K562 (cell line): ENCODE measurements at regions not wholly inside any gene's neighbourhood (a gene's known extent, or its start where the extent isn't known, plus 50 kb on each side); places are given as distances from the start of the nearest gene placed in this dataset.

Experiments
- ATAC-seq: fragments of 200-7000 bp; cut with Tn5 transposase; 3 replicates; pipeline ENCODE4 v1.9.1; 2020; ENCODE audit warnings: moderate library complexity
- BruUV-seq: library from RNA; stranded (reverse); fragments of 400-500 nt; replicated peaks from 2 replicates; lab custom pipeline; 2021; lab: Mats Ljungman, UMichigan
- CTCF ChIA-PET: fragments of 300-600 bp; formaldehyde crosslinking; extraction: SDS; loops from one replicate; lab custom pipeline; 2021; ENCODE audit warnings: low intra/inter-chr PET ratio; lab: Yijun Ruan, JAX
- POLR2A ChIA-PET: fragments of 300-600, 350-650 bp; sonication (Branson Sonifier 250); formaldehyde crosslinking; extraction: SDS; loops from one replicate; lab custom pipeline; 2021; ENCODE audit warnings: antibody characterized with exemption, inconsistent platforms; lab: Yijun Ruan, JAX
- DNase-seq, 4 experiments: peaks; one replicate each; pipeline versions ENCODE4 v3.0.0 to v3.0.0-alpha.2; 2011 to 2018; ENCODE audit warnings: low spot score in 3 of 4, mixed read lengths in 3 of 4; ENCODE audit errors: extremely low read depth in 1 of 4
- FAIRE-seq: peaks from 2 replicates; lab custom pipeline; 2011; peaks lifted over from hg19 to GRCh38; lab: Jason Lieb, UNC
- H2AFZ ChIP-seq: 2 replicates; pipeline ENCODE4 v1.6.0; 2011; ENCODE audit warnings: low read depth, low read length, control low read depth, inconsistent platforms
- H3K27ac ChIP-seq: fragments of 200-600 bp; 3 replicates; pipeline ENCODE4 v1.8.0; 2011; ENCODE audit warnings: low read depth, mild to moderate bottlenecking, control low read depth, inconsistent platforms, low read length, moderate library complexity, mixed read lengths; ENCODE audit errors: extremely low read depth
- H3K27me3 ChIP-seq, 2 experiments: fragments of 300-600 bp in 1 of 2; 2 replicates in 1 of 2; 3 replicates in 1 of 2; pipeline versions ENCODE4 v1.6.0 to v1.8.0; 2011; ENCODE audit warnings: inconsistent platforms in 2 of 2, low read length in 2 of 2, mild to moderate bottlenecking in 1 of 2, mixed read lengths in 1 of 2, moderate library complexity in 1 of 2; ENCODE audit not compliant: control insufficient read depth in 2 of 2, insufficient read depth in 2 of 2
- H3K36me3 ChIP-seq: fragments of 300-600 bp; 3 replicates; pipeline ENCODE4 v1.8.0; 2011; ENCODE audit warnings: mild to moderate bottlenecking, low read length, inconsistent platforms; ENCODE audit not compliant: control insufficient read depth, insufficient read depth
- H3K4me1 ChIP-seq, 2 experiments: fragments of 200-600 bp in 1 of 2; replicated peaks in 1 of 2; 2 replicates in 1 of 2; 3 replicates in 1 of 2; pipeline versions ENCODE4 v1.5.1 to v1.8.0; 2011; ENCODE audit warnings: inconsistent platforms in 2 of 2, low read length in 2 of 2, mild to moderate bottlenecking in 1 of 2, mixed read lengths in 1 of 2, moderate library complexity in 1 of 2; ENCODE audit not compliant: control insufficient read depth in 2 of 2, insufficient read depth in 2 of 2
- H3K4me2 ChIP-seq: 2 replicates; pipeline ENCODE4 v1.6.1; 2011; ENCODE audit warnings: low read length, control low read depth, inconsistent platforms, mixed read lengths; ENCODE audit not compliant: insufficient read depth
- H3K4me3 ChIP-seq: fragments of 200-600 bp; sonication (generic), shearing (Covaris generic); 2 replicates; pipeline ENCODE4 v1.5.1; 2016; ENCODE audit warnings: control low read depth, inconsistent platforms
- H3K79me2 ChIP-seq: fragments of 200-600 bp; 3 replicates; pipeline ENCODE4 v1.8.0; 2011; ENCODE audit warnings: low read length, inconsistent platforms; ENCODE audit not compliant: control insufficient read depth, insufficient read depth
- H3K9ac ChIP-seq, 2 experiments: 2 replicates each; pipeline versions ENCODE4 v1.6.0 to v1.6.1; 2011; ENCODE audit warnings: low read depth in 2 of 2, low read length in 2 of 2, control low read depth in 1 of 2, inconsistent platforms in 1 of 2, mild to moderate bottlenecking in 1 of 2, mixed read lengths in 1 of 2; ENCODE audit not compliant: insufficient read depth in 1 of 2
- H3K9me1 ChIP-seq: one replicate; pipeline ENCODE4 v1.6.0; 2011; ENCODE audit warnings: inconsistent platforms, mild to moderate bottlenecking, low read length, moderate library complexity; ENCODE audit not compliant: control insufficient read depth, insufficient read depth
- H3K9me3 ChIP-seq: replicated peaks from 2 replicates; pipeline ENCODE4 v1.5.1; 2011; ENCODE audit warnings: low read depth, low read length, inconsistent platforms; ENCODE audit not compliant: control insufficient read depth, insufficient read depth
- H4K20me1 ChIP-seq: replicated peaks from 2 replicates; pipeline ENCODE4 v1.6.1; 2011; ENCODE audit warnings: low read length, inconsistent platforms, mixed read lengths; ENCODE audit not compliant: control insufficient read depth, insufficient read depth
- BMI1 ChIP-seq: fragments of 150-350 bp; IDR thresholded peaks from 2 replicates; pipeline ENCODE4 v1.6.1; 2014; ENCODE audit warnings: low read length
- CHCHD3 ChIP-seq: fragments of 250-450 bp; sonication (Bioruptor Pico); IDR thresholded peaks from 2 replicates; pipeline ENCODE4 v2.1.2; 2022; ENCODE audit warnings: mild to moderate bottlenecking
- FIP1L1 ChIP-seq: fragments of 200-400 bp; formaldehyde crosslinking; IDR thresholded peaks from 2 replicates; pipeline ENCODE4 v1.6.1; 2018; ENCODE audit warnings: mild to moderate bottlenecking, low read depth, low read length; ENCODE audit not compliant: poor library complexity, severe bottlenecking
- POLR3G ChIP-seq: IDR thresholded peaks from 2 replicates; pipeline ENCODE4 v1.6.1; 2011; ENCODE audit not compliant: insufficient read length, insufficient replicate concordance; ENCODE audit errors: extremely low read depth
- TCF3 ChIP-seq: sonication (generic); formaldehyde crosslinking; IDR thresholded peaks from 2 replicates; pipeline ENCODE4 v1.4.0; 2020; ENCODE audit warnings: mild to moderate bottlenecking, missing genetic modification reagents
- ZBTB7A ChIP-seq: IDR thresholded peaks from 2 replicates; pipeline ENCODE4 v1.6.1; 2011; ENCODE audit warnings: low read depth, mild to moderate bottlenecking, low read length, moderate library complexity, borderline replicate concordance; ENCODE audit not compliant: control insufficient read depth
- ZEB2 ChIP-seq: fragments of 450-650 bp; IDR thresholded peaks from 2 replicates; pipeline ENCODE4 v1.6.1; 2016
- ZNF280A ChIP-seq: fragments of 450-650 bp; IDR thresholded peaks from 2 replicates; pipeline ENCODE4 v1.6.1; 2018; ENCODE audit warnings: mild to moderate bottlenecking, low read depth; ENCODE audit not compliant: partially characterized antibody
- ZNF589 ChIP-seq: fragments of 200-800 bp; sonication (Bioruptor generic); IDR thresholded peaks from 2 replicates; pipeline ENCODE4 v1.6.1; 2016; ENCODE audit warnings: low read depth, missing genetic modification characterization, missing compliant biosample characterization
- WGBS: fragments of 100-300 bp; shearing (Covaris generic); methylation state at CpG from one replicate; pipeline ENCODE4 v1.1.6; 2016; ENCODE audit warnings: low coverage, mixed read lengths; ENCODE audit not compliant: insufficient coverage; ENCODE audit errors: missing lambda C conversion rate; 5-methylcytosine and 5-hydroxymethylcytosine counted together
- in situ Hi-C: fragments of 300-500 bp; cut with MboI; formaldehyde crosslinking; loops from 4 replicates; pipeline ENCODE4 v1.15.0; 2018; ENCODE audit warnings: inconsistent platforms, mixed read lengths
- intact Hi-C: fragments of 100-400 bp; cut with micrococcal nuclease; formaldehyde crosslinking; loops from 2 replicates; pipeline ENCODE4 v1.14.2; 2022

DNA sequence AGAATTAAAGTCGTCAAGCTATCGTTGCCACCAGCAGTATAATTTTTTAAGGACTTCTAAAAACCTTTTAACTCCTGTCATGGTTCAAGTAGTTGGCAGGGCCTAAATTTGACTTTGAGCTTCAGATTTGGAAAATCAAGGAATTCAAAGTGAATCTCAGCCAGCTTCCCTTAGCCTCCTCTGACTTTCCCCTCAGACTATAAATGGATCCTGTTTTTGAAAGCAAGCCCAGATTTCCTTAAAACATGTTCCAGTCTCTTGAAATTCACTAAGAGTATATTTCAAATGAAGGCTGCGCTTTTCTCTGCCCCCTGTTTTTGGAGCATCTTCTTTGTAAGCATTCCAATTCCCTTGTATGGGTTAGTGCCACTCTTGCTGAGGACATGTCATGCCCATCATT lies 101.8 kb upstream of the CDH8 start:
- FAIRE-seq (no peak), DNase-seq (no peak), ATAC-seq (no peak)
- Histone ChIP-seq H3K4me2 (no peak overlapping the region), H3K9me1 (no peaks in the 10 kb centered on the region), H3K27ac (no peak overlapping the region), H3K4me3 (no peak overlapping the region), H2AFZ (no peak overlapping the region), H3K9ac (no peak overlapping the region), H3K9me3 (no peaks in the 10 kb centered on the region), H4K20me1 (no peaks in the 10 kb centered on the region), H3K36me3 (no peaks in the 10 kb centered on the region), H3K27me3 (no peaks in the 10 kb centered on the region), H3K4me1 (no peaks in the 10 kb centered on the region), H3K79me2 (no peaks in the 10 kb centered on the region)
- WGBS, result 0% methylated on average over 3 of the region's 3 CpGs
- CTCF ChIA-PET, result no interaction called here
- intact Hi-C loops (no loop called here), in situ Hi-C loops (no loop called here)
- POLR2A ChIA-PET, result no interaction called here
- BruUV-seq, result no TSS peak
- TF ChIP-seq FIP1L1 (no peak), TCF3 (no peak), ZEB2 (no peak), CHCHD3 (no peak), BMI1 (no peak), ZNF280A (no peak), ZBTB7A (no peak), POLR3G (no peak), ZNF589 (CRISPR knock-in tag) (no peak)
